A673 (cell line): ENCODE measurements at regions not wholly inside any gene's neighbourhood (a gene's known extent, or its start where the extent isn't known, plus 50 kb on each side); places are given as distances from the start of the nearest gene placed in this dataset.

Source experiments
- BruUV-seq: library from RNA; stranded (reverse); fragments of 400-500 nt; replicated peaks from 2 replicates; lab custom pipeline; 2021; lab: Mats Ljungman, UMichigan
- CTCF ChIA-PET: fragments of 300-600 bp; sonication (Branson Sonifier 250); formaldehyde crosslinking; loops from one replicate; lab custom pipeline; 2022; ENCODE audit warnings: antibody characterized with exemption; lab: Charles Lee
- POLR2A ChIA-PET: fragments of 300-600 bp; sonication (Branson Sonifier 250); formaldehyde crosslinking; loops from one replicate; lab custom pipeline; 2022; ENCODE audit warnings: antibody characterized with exemption; ENCODE audit not compliant: low non-redundant PET; lab: Charles Lee
- DNase-seq: peaks from one replicate; pipeline ENCODE4 v3.0.0-alpha.2; 2015; ENCODE audit warnings: low spot score
- H3K27ac ChIP-seq: fragments of 200-600 bp; sonication (generic); 2 replicates; pipeline ENCODE4 v1.5.1; 2016; ENCODE audit warnings: mixed run types, low read depth, mild to moderate bottlenecking, mixed read lengths, antibody characterized with exemption, low read length; ENCODE audit not compliant: poor library complexity, severe bottlenecking
- H3K27me3 ChIP-seq: fragments of 200-600 bp; sonication (generic); replicated peaks from 2 replicates; pipeline ENCODE4 v1.6.1; 2017; ENCODE audit warnings: mixed run types, low read depth, mild to moderate bottlenecking, mixed read lengths, antibody characterized with exemption, low read length; ENCODE audit not compliant: insufficient read depth, poor library complexity
- H3K36me3 ChIP-seq: fragments of 200-600 bp; sonication (generic); 2 replicates; pipeline ENCODE4 v1.6.1; 2016; ENCODE audit warnings: mixed run types, mild to moderate bottlenecking, mixed read lengths, antibody characterized with exemption, low read length; ENCODE audit not compliant: insufficient read depth, poor library complexity, severe bottlenecking
- H3K4me1 ChIP-seq: fragments of 200-600 bp; sonication (generic); 2 replicates; pipeline ENCODE4 v1.6.1; 2017; ENCODE audit warnings: mixed run types, mild to moderate bottlenecking, mixed read lengths, antibody characterized with exemption, low read length; ENCODE audit not compliant: insufficient read depth, poor library complexity, severe bottlenecking
- H3K4me3 ChIP-seq: fragments of 200-600 bp; sonication (generic); 2 replicates; pipeline ENCODE4 v1.5.1; 2016; ENCODE audit warnings: low read depth, mixed run types, mild to moderate bottlenecking, mixed read lengths, low read length; ENCODE audit not compliant: poor library complexity, severe bottlenecking
- H3K9me3 ChIP-seq: fragments of 200-600 bp; sonication (generic); 2 replicates; pipeline ENCODE4 v1.6.1; 2016; ENCODE audit warnings: mixed run types, low read depth, mild to moderate bottlenecking, mixed read lengths, antibody characterized with exemption, low read length; ENCODE audit not compliant: poor library complexity, severe bottlenecking
- EZH2 ChIP-seq: fragments of 200-600 bp; sonication (generic); IDR thresholded peaks from 2 replicates; pipeline ENCODE4 v1.6.1; 2017; ENCODE audit warnings: borderline replicate concordance, low read depth, mild to moderate bottlenecking, mixed read lengths, antibody characterized with exemption, low read length; ENCODE audit not compliant: poor library complexity, severe bottlenecking
- intact Hi-C: fragments of 100-400 bp; cut with micrococcal nuclease; formaldehyde crosslinking; loops from one replicate; pipeline ENCODE4 v1.10.0; 2022; ENCODE audit not compliant: unreplicated experiment
- TF ChIP-seq, protein P1 (sequence below): fragments of 300-800, 200-600 bp; sonication (generic); conservative IDR thresholded peaks from 2 replicates; pipeline ENCODE4 v1.5.1; 2017; ENCODE audit warnings: low read depth, mild to moderate bottlenecking, antibody characterized with exemption, low read length, moderate library complexity, mixed read lengths

DNA sequence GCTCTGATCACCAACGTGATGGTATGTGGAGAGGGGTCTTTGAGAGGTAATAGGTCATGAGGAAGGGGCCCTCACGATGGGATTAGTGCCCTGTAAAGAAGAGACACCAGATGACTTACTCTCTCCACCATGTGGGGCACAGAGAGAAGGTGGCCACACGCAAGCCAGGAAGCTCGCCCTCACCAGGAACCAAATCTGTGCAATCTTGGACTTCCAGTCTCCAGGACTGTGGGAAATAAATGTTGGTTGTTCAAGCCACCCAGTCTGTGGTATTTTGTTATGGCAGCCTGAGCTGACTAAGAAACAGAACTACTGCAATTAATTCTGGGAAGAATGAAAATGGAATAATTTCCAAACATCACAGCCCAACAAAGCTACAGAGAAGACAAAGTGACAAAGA is 117.5 kb downstream of the SNX19 start:
- Histone ChIP-seq H3K27ac (no peak overlapping the region), H3K36me3 (no peaks in the 10 kb centered on the region), H3K4me3 (no peak overlapping the region), H3K9me3 (no peaks in the 10 kb centered on the region), H3K4me1 (no peaks in the 10 kb centered on the region), H3K27me3 (no peaks in the 10 kb centered on the region)
- BruUV-seq, result no TSS peak
- intact Hi-C loops, result no loop called here
- POLR2A ChIA-PET, result no interaction called here
- DNase-seq, result no peak
- CTCF ChIA-PET, result no interaction called here
- TF ChIP-seq, protein P1, sequence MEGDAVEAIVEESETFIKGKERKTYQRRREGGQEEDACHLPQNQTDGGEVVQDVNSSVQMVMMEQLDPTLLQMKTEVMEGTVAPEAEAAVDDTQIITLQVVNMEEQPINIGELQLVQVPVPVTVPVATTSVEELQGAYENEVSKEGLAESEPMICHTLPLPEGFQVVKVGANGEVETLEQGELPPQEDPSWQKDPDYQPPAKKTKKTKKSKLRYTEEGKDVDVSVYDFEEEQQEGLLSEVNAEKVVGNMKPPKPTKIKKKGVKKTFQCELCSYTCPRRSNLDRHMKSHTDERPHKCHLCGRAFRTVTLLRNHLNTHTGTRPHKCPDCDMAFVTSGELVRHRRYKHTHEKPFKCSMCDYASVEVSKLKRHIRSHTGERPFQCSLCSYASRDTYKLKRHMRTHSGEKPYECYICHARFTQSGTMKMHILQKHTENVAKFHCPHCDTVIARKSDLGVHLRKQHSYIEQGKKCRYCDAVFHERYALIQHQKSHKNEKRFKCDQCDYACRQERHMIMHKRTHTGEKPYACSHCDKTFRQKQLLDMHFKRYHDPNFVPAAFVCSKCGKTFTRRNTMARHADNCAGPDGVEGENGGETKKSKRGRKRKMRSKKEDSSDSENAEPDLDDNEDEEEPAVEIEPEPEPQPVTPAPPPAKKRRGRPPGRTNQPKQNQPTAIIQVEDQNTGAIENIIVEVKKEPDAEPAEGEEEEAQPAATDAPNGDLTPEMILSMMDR, result no peak
- TF ChIP-seq EZH2, result no peak

DNA sequence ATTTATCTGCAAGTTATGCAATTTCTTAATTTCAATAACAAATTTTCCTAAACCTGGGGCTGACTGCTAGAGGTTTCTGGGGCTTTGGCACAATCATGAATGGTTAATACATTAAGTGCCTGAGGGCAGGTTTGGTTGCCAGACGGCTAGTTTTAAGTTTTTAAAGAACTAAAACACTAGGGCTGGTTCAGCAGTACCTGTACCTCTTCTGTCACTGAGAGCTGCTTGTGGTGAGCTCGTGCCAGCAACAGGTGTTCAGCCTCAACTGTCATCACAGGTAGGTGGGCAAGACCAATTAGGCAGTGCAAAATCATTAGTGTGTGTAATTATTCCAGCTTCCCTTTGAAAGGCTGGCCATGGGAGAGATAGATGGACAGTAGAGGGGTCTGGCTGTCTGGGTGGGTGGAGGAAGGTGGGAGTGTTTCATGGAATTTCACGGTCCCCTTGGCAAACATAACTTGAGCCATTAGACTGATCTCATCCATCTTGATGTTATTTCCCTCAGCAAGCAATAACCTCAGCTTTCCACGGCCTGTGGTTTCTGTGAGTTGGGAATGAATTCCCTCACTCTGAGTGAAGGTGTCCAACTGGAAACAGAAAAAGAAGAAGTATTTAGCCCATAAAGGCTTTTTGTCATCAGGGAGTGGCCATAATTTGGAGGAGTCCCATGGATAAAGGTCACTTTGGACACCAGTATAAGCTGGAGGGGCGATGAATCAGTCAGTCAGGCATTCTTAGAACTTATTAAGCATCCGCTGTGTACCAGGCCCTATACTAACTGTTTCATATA is 114.8 kb downstream of the SNX19 start:
- H3K4me1 ChIP-seq, result no peaks in the 10 kb centered on the region
- no TSS peak for BruUV-seq
- TF ChIP-seq EZH2, result no peak
- TF ChIP-seq, protein P1, result no peak
- POLR2A ChIA-PET, result no interaction called here
- no peaks in the 10 kb centered on the region for H3K9me3 ChIP-seq
- no peaks in the 10 kb centered on the region for H3K27me3 ChIP-seq
- intact Hi-C loops, result no loop called here
- CTCF ChIA-PET, result no interaction called here
- H3K36me3 ChIP-seq, result no peaks in the 10 kb centered on the region
- H3K27ac ChIP-seq, result no peak overlapping the region
- DNase-seq, result no peak
- H3K4me3 ChIP-seq, result no peak overlapping the region

DNA sequence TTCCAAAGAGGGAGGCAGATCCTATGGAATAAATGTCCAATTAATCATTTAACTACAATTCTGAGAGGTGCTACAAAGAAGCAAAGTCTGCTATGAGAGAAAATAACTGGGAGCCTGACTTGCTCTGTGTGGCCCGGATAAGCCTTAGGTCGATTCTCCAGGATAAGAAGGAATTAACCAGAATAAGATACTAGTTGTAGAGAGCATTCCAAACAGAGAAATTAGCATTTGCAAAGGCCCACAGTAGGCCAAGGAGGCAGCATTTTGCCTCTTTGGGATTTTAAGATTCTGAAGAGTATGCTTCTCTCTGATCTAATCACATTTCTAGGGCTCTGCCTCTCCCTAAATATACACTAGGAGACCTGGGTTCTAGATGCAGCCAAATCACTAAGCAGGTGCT is 113.7 kb downstream of the SNX19 start:
- DNase-seq, result no peak
- TF ChIP-seq, protein P1, result no peak
- no peak for TF ChIP-seq EZH2
- intact Hi-C loops, result no loop called here
- H3K4me1 ChIP-seq, result no peaks in the 10 kb centered on the region
- H3K9me3 ChIP-seq, result no peaks in the 10 kb centered on the region
- no peaks in the 10 kb centered on the region for H3K27me3 ChIP-seq
- ChIA-PET CTCF (interaction anchor here (0.6 kb wide), 1 partner anchor 670 kb away, joined by 3 read pairs; no protein-coding TSS in a partner anchor), POLR2A (no interaction called here)
- no peaks in the 10 kb centered on the region for H3K36me3 ChIP-seq
- no peak overlapping the region for H3K27ac ChIP-seq
- H3K4me3 ChIP-seq, result no peak overlapping the region
- BruUV-seq, result no TSS peak
